DMS53 treated with DMSO at 0.1 percent for 48 hours (cell line): ENCODE measurements at regions not wholly inside any gene's neighbourhood (a gene's known extent, or its start where the extent isn't known, plus 50 kb on each side); places are given as distances from the start of the nearest gene placed in this dataset.

Source experiments
- DNase-seq: peaks from one replicate; lab custom pipeline; 2025; ENCODE audit not compliant: unreplicated experiment; lab: John Stamatoyannopoulos, UW

- DNase-seq = no peak
Observed at GRCh38 chr5:16013334-16014065, 166.1 kb downstream of the MARCHF11 start.

GRCh38 chr5:16009256-16009655, 170.3 kb downstream of the MARCHF11 start:
- DNase-seq = no peak

- no peak for DNase-seq
Observed at GRCh38 chr5:16007750-16008415, 171.7 kb downstream of the MARCHF11 start.

- peak; percentile 9 for DNase-seq
Observed at GRCh38 chr5:16005225-16005624, 174.4 kb downstream of the MARCHF11 start.

GRCh38 chr5:16000056-16000455, 179.5 kb downstream of the MARCHF11 start:
- no peak for DNase-seq

GRCh38 chr5:15995341-15996052, 184.1 kb downstream of the MARCHF11 start:
- DNase-seq = peak; percentile 8

- DNase-seq = no peak
Observed at GRCh38 chr5:15993919-15994318, 185.7 kb downstream of the MARCHF11 start.

GRCh38 chr5:15993334-15993733, 186.3 kb downstream of the MARCHF11 start:
- no peak for DNase-seq

- no peak for DNase-seq
Observed at GRCh38 chr5:15992918-15993317, 186.7 kb downstream of the MARCHF11 start.

- DNase-seq = no peak
Observed at GRCh38 chr5:15991586-15991985, 188.0 kb downstream of the MARCHF11 start.
